GM23248 (cell line): ENCODE measurements at regions not wholly inside any gene's neighbourhood (a gene's known extent, or its start where the extent isn't known, plus 50 kb on each side); places are given as distances from the start of the nearest gene placed in this dataset.

Experiments used
- EZH2 ChIP-seq: fragments of 200-600 bp; sonication (generic); IDR thresholded peaks from 2 replicates; pipeline ENCODE4 v1.6.1; 2018; ENCODE audit warnings: antibody characterized with exemption, mild to moderate bottlenecking; ENCODE audit not compliant: insufficient read depth, poor library complexity, severe bottlenecking
- EZH2phosphoT487 ChIP-seq: fragments of 200-600 bp; sonication (generic); IDR thresholded peaks from 2 replicates; pipeline ENCODE4 v1.6.1; 2018; ENCODE audit warnings: antibody characterized with exemption, moderate library complexity, mild to moderate bottlenecking, low read depth; ENCODE audit not compliant: insufficient read depth

GRCh38 chr4:18192901-18193300 is 171.3 kb upstream of the LCORL start:
- TF ChIP-seq EZH2 (no peak), EZH2phosphoT487 (no peak)
